Coronary artery (tissue), 2 donors: ENCODE measurements at regions not wholly inside any gene's neighbourhood (a gene's known extent, or its start where the extent isn't known, plus 50 kb on each side); places are given as distances from the start of the nearest gene placed in this dataset.

Source experiments
- DNase-seq: peaks from one replicate; pipeline ENCODE4 v3.0.0-alpha.2; 2017; ENCODE audit warnings: low spot score
- H3K27ac ChIP-seq, 2 donors: fragments of 200-600 bp; sonication (generic); one replicate each; pipeline ENCODE4 v1.5.1; 2016 to 2019
- H3K4me3 ChIP-seq: fragments of 200-600 bp; sonication (generic); 2 replicates; pipeline ENCODE4 v1.5.1; 2016; ENCODE audit warnings: mild to moderate bottlenecking, moderate library complexity
- TF ChIP-seq, protein P1 (sequence below): fragments of 200-600 bp; sonication (generic); IDR thresholded peaks from one replicate; pipeline ENCODE4 v1.5.1; 2019; ENCODE audit warnings: antibody characterized with exemption

DNA sequence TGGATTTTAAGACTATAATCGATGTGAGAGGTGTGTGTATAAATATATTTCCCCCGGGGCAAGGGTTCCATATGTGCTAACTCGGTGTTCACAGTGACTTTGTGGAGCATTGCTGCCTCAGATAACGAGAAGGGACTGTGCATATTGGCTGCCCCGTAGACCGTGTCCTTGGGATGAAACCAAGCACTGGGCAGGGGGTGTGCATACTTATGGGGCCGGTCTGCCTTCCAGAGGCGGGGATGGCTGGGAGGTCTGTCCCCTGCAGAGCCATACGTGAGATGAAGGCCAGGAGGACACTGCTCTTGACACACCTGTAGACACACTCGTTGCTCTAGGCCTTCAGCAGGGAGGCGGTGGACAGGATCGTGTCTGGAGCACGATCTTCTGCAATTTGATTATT is 56.0 kb upstream of the ZNF354A start:
- DNase-seq = no peak

DNA sequence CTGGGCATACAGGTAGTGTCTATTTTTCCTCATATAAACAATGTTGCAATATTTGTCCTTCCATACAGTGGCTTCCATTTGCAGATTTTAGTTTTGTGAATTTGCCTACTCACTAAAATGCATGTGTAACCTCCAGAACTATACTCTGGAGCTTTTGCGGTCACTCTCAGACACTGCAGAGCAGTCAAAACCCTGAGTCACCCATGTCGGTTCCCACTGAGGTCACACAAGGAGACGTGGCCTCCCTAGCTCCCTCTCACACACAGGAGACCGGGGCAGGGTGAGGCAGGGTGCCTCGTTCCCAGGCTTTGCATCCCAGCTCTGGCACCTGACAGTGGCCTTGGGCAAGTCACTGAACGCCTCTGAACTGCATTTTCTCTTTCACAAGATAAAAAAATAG is 55.5 kb upstream of the ZNF354A start:
- TF ChIP-seq, protein P1, sequence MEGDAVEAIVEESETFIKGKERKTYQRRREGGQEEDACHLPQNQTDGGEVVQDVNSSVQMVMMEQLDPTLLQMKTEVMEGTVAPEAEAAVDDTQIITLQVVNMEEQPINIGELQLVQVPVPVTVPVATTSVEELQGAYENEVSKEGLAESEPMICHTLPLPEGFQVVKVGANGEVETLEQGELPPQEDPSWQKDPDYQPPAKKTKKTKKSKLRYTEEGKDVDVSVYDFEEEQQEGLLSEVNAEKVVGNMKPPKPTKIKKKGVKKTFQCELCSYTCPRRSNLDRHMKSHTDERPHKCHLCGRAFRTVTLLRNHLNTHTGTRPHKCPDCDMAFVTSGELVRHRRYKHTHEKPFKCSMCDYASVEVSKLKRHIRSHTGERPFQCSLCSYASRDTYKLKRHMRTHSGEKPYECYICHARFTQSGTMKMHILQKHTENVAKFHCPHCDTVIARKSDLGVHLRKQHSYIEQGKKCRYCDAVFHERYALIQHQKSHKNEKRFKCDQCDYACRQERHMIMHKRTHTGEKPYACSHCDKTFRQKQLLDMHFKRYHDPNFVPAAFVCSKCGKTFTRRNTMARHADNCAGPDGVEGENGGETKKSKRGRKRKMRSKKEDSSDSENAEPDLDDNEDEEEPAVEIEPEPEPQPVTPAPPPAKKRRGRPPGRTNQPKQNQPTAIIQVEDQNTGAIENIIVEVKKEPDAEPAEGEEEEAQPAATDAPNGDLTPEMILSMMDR = no peak
- no peak overlapping the region for H3K27ac ChIP-seq
- no peak overlapping the region for H3K4me3 ChIP-seq
- no peak for DNase-seq

More for the DNA sequence above, 56.0 kb upstream of the ZNF354A start:
- Histone ChIP-seq H3K4me3 (no peak overlapping the region), H3K27ac (no peak overlapping the region)
- TF ChIP-seq, protein P1 = no peak

DNA sequence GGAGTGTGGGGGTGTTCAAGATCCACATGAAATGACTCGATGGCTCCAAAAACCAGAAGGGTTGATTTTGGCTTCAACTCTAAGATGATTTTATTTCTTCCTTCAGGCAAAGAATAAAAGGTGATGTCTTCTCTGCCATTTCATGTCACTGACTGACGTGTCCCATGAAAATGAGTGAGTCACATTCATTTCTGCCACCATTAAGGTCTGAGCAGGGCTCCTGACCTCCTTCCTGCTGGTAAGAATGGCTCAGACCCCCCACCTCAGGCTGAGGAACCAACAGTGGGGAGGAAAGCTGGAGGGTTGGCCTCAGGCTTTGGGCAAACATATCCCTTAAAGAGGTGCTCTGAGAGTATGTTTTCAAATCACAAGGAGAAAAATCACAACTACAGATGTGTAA is 53.9 kb upstream of the ZNF354A start:
- TF ChIP-seq, protein P1 = no peak
- no peak for DNase-seq
- no peak overlapping the region for H3K4me3 ChIP-seq
- no peak overlapping the region for H3K27ac ChIP-seq

DNA sequence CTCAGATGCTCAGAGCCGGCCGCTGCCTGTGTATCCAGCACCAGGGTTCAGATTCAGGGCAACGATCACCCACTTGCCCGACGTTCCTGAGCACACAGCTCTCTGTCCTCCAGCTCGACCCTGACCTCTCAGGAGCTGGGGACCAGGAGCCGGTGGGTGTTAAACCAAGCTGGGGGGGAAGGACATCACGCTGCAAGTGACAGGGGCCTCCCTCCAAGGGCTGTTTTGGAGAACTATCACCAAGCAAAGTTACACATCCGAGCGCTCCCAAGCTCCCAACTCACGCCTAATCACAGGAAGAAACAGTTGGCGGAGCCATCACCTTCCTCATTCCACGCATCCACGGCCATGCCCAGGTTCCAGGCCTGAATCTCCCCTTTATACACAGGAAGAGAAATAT is 51.5 kb upstream of the ZNF354A start:
- no peak for DNase-seq
- Histone ChIP-seq H3K27ac (no peak overlapping the region), H3K4me3 (no peak overlapping the region)
- TF ChIP-seq, protein P1 = no peak

DNA sequence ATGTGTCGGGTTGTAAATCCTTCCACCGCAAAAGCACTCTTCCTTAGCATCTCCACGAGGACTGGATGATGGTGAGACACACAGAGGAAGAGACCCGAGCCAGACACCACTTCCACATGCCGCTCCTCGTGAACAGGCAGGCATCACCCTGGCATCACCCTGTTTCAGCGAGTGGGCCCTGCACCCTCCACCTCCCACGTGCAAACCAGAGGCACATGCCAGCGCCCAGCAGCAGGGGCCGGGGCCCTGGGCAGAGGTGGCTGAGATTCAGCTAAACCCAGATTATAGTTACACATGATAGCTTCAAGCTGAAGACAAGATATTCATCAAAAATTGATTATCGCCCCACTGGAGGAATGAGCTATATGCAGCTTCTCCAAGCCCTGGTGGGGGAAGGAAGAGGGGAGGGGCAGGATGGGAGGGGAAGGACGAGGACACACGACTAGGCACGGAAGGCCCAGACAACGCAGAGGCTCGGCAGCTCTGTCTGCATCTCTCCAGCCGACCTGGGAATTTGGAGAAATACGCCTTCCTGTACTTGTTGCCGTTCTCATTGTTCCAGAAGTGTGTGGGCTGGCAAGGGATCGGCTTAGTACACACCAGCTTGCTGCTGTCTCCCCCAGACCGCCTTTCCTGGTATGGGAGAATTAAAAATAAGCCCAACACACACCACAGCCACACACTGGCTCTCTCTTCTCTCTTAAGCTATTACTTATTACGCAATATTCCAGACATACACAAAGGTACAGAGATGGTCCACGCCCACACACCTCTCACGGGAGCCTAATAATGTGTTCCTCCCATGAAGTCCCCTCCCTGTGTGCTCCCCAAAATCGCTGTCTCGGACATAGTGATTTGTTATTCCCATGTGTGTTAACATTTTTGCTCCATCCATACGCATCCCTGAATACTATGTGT is 50.4 kb upstream of the ZNF354A start:
- DNase-seq = no peak
- TF ChIP-seq, protein P1 = no peak
- Histone ChIP-seq H3K27ac (no peak overlapping the region), H3K4me3 (no peak overlapping the region)
